Activated CD4-positive, alpha-beta T cell treated with anti-CD3 and anti-CD28 coated beads, Interleukin-2, amount 50 U/mL, for 4 hours (primary cell): ENCODE measurements at regions not wholly inside any gene's neighbourhood (a gene's known extent, or its start where the extent isn't known, plus 50 kb on each side); places are given as distances from the start of the nearest gene placed in this dataset.
"Not testable (repeated sequence)": the region's sequence is repeated elsewhere in the genome, so short reads cannot be mapped to it uniquely, and the experiment has no call there.

Experiments used
- DNase-seq, 2 experiments: peaks; one replicate each; pipeline ENCODE4 v3.0.0-alpha.2; 2020

GRCh38 chr5:2112173-2113025 is 229.7 kb upstream of the IRX4 start:
- DNase-seq, result no peak

DNA sequence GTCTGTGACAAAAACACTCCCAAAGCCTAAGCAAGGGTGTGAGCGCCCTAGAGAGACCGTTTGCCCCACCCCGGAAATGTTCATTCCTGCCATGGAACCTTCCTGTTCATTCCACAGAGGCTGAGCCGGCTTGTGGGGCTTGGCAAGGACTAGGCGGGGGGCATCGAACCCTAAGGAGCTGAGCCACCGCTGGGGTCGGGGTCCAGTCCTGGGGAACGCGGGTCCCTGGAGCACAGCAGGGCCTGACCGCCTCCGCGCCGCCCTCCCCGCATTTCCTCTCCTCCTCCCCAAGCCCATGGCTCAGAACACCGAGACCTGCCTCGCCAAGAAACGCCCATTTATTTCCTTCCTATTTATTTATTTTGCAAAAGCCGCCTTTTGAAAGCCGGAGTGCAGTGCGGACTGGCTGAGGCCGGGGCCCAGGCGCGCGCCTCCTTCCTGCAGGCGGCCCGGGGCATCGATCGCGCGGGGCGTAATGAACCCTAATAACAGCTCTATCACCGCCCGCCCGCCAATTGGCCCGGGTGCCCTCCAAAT is 228.9 kb upstream of the IRX4 start:
- DNase-seq, result no peak

GRCh38 chr5:2110934-2111462 is 228.3 kb upstream of the IRX4 start:
- no peak for DNase-seq

DNA sequence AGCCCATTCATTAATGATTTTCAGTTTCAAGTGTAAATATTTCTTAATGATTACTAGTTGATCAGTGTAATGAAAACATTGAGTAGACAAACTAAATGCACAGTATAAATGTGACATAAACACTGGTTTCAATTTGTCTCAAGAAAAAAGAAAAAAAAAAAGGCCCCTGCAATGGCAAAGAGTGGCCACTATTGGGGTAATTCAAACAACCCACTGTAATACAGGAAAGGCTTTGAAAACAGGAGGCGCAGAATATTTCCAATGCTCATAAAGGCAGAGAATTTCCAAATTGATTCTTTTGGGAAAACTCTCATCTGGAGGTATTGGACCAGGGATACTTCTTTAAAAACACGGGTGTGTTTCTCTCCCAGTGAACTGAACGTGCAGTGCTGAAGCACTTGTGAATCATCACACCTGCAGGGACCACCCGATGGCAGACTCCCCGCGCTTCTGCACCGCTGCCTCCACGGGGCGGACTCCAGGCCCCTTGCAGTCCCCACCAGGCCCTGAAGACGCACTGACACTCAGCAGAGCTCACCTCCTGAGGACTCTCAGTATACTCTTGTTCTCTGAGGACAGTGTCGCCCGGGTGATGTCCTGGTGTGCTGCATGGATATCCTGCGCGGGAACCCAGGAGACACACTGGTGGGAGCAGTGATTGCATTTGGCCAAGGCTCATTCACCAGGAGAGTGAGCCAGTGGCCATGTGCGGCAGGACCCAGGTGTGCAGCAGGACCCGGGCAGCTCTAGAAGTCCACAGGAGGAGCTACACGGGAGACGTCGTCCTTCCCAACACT is 227.6 kb upstream of the IRX4 start:
- DNase-seq, result no peak

GRCh38 chr5:2109566-2109965 is 226.8 kb upstream of the IRX4 start:
- DNase-seq, result no peak

DNA sequence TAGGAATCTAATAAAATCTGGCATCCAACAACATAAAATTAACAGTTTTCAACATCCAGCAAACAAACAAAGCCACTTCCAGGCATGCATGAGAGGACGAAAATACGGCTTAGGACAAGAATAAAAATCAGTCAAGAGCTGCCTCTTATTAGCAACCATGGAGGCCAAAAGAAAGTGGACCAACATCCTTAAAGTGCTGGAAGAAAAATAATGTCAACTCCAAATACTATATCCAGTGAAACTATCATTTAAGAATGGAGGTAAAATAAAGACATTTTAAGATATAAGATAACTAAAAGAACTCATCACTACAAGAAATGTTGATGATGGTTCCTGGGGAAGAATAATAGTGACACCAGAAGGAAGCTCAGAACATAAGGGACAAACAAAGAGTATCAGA is 224.0 kb upstream of the IRX4 start:
- no peak for DNase-seq

DNA sequence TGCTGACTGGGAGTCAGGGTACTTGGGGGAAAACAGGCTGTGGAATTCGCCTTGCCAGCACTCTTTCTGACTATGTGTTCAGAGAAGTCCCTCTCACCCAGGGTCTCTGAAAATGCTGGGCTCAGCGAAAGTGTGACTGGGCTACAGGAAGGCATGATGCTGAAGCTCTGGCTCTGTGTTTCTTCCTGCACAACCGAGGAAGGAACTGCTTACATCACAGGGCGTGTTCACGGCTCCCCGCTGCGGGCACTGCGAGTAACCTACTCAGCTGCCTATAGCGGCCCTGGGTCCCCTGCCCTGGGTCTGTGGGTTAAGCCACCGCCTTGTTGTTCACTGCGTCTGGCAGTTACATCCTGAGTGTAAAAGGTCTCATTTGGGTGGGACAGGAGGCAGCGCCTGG is 222.4 kb upstream of the IRX4 start:
- DNase-seq, result no peak

DNA sequence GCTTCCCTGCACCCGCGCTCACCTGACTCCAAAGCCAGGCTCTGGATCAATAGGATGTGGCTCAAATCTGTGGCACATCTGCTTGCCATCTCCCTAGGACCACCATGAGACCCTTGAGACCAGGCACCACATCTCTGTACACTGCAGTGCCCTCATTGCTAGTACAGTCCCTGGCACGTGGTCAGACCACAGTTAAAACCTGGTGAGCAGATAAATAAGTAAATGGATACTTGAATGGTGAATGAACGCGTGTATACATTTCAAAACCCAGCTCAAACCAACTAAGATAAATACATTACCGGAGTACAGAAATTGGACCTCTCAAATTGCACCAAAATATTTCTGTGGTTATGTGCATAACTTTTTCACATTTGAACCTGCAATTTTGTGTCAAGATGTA is 221.2 kb upstream of the IRX4 start:
- no peak for DNase-seq

DNA sequence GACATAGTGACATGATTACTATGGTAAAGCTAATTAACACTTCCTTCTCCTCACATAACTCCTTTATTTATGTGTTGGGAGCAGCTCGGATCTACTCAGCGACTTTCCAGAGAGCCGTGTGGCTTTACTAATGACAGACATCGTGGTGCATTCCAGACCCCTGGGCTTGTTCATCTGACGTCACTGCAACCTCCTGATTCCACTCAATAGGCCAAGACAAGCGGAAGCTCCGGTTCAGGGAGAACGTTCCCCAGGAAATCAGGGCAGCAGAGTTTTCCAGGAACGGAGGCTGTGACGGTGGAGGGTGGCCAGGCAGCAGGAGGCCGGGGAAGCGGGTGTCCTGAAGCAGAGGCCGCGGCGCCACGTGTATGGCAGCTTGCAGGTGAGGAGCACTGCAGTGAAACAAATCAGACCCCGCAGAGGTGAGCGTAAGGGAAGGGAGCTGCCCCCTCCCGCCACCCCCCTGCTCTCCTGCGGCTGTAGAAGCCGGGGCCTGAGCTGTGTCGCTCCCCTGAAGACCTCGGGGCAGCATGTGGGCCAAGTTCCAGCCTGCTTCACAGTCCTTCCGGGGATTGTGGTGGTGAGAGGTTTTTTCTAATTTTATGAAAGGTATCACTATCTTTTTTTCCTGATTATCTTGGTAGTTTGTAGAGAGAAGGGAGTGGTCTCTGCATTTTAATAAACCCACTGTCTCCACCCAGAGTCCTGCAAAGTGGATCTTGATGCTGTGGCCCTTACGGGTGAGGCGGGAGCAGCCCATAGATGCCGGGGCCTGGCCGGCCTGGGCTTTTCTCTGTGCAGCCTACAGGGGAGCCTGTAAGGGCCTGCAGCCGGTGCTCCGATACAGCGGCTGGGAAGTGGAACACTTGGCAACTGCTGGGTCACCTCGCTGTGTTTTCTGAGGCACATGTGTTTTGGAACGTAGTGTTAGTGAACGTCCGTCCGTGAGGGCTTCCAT is 220.4 kb upstream of the IRX4 start:
- no peak for DNase-seq

GRCh38 chr5:2101685-2102084 is 219.0 kb upstream of the IRX4 start:
- no peak for DNase-seq

GRCh38 chr5:2096887-2097505 is 214.3 kb upstream of the IRX4 start:
- DNase-seq, result no peak

DNA sequence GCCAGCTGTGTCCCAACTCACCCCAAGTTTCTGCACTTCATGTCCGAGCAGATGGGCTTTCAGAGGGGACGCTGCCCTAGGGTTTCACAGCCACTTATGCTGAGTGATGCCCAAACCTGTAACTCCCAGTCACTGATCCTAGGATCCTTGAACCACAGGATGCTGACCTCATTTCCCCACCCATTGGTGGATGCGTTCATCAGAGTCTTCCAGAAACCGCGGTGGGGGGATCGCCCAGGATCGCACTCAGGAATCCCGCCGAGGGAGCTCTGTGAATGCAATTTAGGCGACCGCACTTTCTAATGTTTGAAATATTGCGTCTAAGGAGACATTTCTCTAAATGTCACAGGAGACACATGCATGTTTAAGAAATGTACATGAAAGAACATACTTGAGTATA is 212.3 kb upstream of the IRX4 start:
- DNase-seq, result no peak

GRCh38 chr5:2094616-2094995 is 211.9 kb upstream of the IRX4 start:
- no peak for DNase-seq

DNA sequence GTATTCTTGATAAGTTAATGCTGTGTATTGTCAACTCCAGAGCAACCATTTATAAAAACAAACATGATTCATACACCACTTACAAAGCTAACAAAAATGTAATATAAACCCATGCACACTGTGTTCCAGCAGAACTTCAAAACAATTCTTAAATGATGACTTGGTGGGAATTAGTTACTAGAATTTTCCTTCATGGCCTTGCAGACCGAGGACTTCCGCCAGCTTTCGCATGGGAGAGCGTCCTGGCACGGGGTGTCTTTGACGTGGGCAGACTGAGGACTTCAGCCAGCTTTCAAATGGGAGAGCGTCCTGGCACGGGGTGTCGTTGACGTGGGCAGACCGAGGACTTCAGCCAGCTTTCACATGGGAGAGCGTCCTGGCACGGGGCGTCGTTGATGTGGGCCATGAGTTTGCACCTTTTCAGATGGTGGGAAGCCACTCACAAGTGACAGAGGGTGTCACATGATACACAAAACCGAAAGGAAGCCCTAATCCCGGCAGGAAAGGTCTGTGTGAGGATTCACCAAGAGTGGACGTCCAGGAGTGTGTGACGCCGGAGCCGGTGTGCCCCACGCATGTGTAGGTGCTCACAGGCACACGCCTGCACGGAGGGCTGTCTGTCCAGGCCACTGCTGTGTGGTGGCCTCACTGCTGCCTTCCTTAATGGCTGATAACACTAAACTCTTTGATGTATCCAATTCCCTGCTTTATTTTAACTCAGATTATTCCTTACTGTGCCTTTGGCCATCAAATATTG is 211.3 kb upstream of the IRX4 start:
- no peak for DNase-seq

DNA sequence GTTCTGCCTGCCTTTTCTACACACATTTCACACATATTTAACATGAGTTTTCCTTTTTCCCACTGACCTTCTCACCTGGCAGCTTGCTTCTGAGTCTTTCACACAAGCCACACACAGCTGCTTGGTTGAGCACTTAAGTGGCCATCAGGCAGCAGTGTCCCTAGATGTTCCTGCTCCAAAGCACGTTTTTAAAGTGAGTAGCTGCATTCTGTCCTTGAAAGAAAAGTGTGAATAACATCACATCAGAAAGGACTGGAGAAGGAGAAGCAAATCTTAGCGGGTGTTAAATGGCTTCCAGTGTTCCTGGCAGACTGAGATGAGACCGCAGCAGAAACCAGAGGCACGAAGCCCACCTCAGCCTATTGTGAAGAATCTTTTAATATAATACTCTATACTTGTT is 209.2 kb upstream of the IRX4 start:
- no peak for DNase-seq

DNA sequence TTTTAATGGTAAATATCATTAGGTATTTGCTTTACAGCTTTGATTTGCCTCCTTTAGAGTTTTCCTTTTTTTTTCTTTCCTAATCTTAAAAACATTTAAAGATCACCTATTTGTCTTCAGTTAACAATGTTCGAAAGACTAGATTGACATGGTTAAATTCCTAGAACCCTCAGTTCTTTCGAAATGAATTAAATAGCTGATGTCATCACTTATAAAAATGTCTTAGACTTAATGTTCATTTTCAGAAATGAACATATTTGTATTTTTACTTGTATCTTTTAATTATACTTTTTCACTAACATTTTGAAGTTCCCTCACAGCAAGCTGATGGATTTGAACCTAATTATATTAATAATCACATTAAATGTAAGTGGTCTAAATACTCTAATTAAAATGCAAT is 205.3 kb upstream of the IRX4 start:
- no peak for DNase-seq

DNA sequence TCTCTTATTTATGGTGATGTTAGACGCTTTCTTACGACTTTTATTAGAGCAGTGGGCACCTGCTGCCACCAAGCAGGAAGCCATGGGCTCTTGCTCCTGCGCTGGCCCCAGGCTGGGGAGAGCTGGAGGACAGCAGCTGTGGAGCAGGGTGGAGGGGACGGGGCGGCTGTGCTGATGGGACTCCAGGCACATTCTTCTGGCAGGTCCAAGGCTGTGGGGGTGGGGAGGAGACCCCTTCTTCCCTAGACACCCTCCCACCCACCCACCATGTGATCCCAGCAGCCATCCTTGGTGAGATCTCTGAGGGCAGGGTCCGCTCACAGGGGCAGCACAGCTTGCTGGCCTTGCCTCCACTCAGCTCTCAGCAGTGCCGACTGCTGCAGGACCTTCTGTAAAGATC is 192.6 kb upstream of the IRX4 start:
- no peak for DNase-seq

GRCh38 chr5:2071562-2071961 is 188.8 kb upstream of the IRX4 start:
- no peak for DNase-seq

DNA sequence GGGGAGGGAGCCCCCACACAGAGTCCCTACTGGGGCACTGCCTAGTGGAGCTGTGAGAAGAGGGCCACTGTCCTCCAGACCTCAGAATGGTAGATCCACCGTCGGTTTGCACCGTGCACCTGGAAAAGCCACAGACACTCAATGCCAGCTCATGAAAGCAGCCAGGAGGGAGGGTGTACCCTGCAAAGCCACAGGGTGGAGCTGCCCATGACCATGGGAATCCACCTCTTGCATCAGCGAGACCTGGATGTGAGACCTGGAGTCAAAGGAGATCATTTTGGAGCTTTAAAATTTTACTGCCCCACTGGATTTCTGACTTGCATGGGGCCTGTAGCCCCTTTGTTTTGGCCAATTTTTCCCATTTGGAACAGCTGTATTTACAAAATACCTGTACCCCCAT is 188.1 kb upstream of the IRX4 start:
- not testable (repeated sequence) for DNase-seq

- no peak for DNase-seq
Observed at GRCh38 chr5:2068531-2068930, 185.8 kb upstream of the IRX4 start.

DNA sequence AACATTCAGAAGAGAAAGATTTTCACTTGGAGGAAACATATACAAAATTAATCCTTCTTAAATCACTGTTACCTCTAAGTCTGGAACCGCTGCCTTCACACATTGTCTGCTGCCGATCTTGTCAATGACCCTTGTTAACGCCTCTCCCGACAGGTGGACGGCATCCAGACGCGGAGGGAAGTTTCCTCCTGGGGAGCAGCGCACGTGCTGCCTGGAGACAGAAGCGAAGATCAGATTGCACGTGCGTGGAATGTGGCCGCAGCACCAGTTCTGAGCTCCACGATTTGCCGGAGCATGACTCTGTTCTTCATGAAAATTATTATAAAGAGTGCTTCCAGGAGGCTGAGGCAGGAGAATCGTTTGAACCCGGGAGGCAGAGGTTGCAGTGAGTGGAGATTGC is 183.6 kb upstream of the IRX4 start:
- DNase-seq, result no peak
